ENCODE measurements at regions not wholly inside any gene's neighbourhood (a gene's known extent, or its start where the extent isn't known, plus 50 kb on each side); places are given as distances from the start of the nearest gene placed in this dataset.

DNA sequence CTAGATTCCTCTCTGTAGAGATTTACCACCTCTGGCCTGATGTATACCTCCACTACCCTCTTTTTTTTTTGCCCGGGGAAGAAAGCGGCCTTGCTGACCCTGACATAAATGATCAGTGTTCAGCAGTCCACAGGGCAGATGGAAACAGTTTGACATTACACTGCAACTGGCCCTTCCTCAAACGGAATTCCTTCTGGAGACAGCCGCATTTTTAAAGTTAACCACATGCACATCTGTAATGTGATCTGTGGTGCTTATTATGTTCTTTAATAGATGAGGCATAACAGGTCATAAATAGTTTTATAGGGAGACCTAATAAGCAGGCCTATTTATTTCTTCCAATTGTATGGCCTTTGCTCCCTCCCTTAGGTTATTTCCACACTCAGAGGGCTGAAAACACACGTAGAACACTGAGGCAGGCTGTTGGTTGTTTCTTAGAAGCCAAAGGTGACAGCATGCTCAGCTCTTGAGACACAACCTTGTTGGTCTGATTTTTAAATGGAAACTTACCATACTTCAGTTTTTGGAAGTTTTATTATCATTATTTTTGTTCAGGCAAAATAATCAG, 84.0 kb upstream of the APC start:
- no peak for TF ChIP-seq POLR2AphosphoS5 (IDR thresholded peaks at IDR 0.05; ENCODE audit: low read depth, low read length)
- TF ChIP-seq TAF1 (IDR thresholded peaks at IDR 0.05; ENCODE audit: borderline replicate concordance, low read depth, low read length) = no peak
